HCT116 (cell line): ENCODE measurements at regions not wholly inside any gene's neighbourhood (a gene's known extent, or its start where the extent isn't known, plus 50 kb on each side); places are given as distances from the start of the nearest gene placed in this dataset.

ENCODE experiments used
- RAD21 ChIP-seq: IDR thresholded peaks from 2 replicates; pipeline ENCODE4 v1.6.1; 2012; ENCODE audit warnings: low read depth, mild to moderate bottlenecking
- TCF7L2 ChIP-seq: IDR thresholded peaks from 2 replicates; pipeline ENCODE4 v1.7.0; 2011; ENCODE audit warnings: borderline replicate concordance, inconsistent platforms; ENCODE audit not compliant: insufficient read depth, insufficient read length; ENCODE audit errors: extremely low read depth
- TF ChIP-seq, protein P1 (sequence below): IDR thresholded peaks from 2 replicates; pipeline ENCODE4 v1.6.1; 2012; ENCODE audit warnings: low read depth

DNA sequence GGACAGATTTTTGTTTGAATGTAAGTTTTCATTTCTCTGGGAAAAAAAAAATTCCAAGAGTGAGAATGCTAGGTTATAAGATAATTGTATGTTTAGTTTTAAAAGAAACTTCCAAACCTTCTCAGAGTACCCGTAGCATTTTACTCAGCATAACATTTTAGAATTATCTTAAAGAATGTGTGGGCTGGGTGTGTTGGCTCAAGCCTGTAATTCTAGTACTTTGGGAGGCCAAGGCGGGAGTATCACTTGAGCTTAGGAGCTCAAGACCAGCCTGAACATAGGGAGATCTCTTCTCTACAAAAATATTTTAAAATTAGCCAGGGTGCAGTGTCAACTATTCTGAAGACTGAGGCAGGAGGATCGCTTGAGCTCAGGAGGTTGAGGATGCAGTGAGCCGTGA, 57.4 kb upstream of the RMP24 start:
- no peak for TF ChIP-seq RAD21
- TF ChIP-seq TCF7L2: no peak
- TF ChIP-seq, protein P1, sequence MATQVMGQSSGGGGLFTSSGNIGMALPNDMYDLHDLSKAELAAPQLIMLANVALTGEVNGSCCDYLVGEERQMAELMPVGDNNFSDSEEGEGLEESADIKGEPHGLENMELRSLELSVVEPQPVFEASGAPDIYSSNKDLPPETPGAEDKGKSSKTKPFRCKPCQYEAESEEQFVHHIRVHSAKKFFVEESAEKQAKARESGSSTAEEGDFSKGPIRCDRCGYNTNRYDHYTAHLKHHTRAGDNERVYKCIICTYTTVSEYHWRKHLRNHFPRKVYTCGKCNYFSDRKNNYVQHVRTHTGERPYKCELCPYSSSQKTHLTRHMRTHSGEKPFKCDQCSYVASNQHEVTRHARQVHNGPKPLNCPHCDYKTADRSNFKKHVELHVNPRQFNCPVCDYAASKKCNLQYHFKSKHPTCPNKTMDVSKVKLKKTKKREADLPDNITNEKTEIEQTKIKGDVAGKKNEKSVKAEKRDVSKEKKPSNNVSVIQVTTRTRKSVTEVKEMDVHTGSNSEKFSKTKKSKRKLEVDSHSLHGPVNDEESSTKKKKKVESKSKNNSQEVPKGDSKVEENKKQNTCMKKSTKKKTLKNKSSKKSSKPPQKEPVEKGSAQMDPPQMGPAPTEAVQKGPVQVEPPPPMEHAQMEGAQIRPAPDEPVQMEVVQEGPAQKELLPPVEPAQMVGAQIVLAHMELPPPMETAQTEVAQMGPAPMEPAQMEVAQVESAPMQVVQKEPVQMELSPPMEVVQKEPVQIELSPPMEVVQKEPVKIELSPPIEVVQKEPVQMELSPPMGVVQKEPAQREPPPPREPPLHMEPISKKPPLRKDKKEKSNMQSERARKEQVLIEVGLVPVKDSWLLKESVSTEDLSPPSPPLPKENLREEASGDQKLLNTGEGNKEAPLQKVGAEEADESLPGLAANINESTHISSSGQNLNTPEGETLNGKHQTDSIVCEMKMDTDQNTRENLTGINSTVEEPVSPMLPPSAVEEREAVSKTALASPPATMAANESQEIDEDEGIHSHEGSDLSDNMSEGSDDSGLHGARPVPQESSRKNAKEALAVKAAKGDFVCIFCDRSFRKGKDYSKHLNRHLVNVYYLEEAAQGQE: no peak
